ENCODE measurements at regions not wholly inside any gene's neighbourhood (a gene's known extent, or its start where the extent isn't known, plus 50 kb on each side); places are given as distances from the start of the nearest gene placed in this dataset.

GRCh38 chr13:59464926-59465325 is 698.8 kb downstream of the DIAPH3 start:
- TF ChIP-seq CTCF (IDR thresholded peaks at IDR 0.05) (no peak), POLR2A (IDR thresholded peaks at IDR 0.05) (no peak)

All from Peyer's patch (tissue), 4 donors.